ENCODE measurements at regions not wholly inside any gene's neighbourhood (a gene's known extent, or its start where the extent isn't known, plus 50 kb on each side); places are given as distances from the start of the nearest gene placed in this dataset.
"Not testable (repeated sequence)": the region's sequence is repeated elsewhere in the genome, so short reads cannot be mapped to it uniquely, and the experiment has no call there.

DNA sequence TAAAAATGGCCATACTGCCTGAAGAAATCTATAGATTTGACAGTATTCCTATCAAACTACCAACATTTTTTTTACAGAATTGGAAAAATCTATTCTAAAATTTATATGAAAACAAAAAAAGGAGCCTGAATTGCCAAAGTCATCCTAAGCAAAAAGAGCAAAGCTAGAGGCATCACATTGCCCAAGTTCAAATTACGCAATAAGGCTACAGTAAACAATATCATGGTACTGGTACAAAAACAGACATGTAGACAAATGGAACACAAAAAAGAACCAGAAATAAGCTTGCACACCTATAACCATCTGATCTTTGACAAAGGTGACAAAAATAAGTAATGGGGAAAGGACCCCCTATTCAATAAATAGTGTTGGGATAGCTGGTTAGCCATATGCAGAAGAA, 50.2 kb upstream of the THSD7B start:
- DNase-seq, result no peak

DNA sequence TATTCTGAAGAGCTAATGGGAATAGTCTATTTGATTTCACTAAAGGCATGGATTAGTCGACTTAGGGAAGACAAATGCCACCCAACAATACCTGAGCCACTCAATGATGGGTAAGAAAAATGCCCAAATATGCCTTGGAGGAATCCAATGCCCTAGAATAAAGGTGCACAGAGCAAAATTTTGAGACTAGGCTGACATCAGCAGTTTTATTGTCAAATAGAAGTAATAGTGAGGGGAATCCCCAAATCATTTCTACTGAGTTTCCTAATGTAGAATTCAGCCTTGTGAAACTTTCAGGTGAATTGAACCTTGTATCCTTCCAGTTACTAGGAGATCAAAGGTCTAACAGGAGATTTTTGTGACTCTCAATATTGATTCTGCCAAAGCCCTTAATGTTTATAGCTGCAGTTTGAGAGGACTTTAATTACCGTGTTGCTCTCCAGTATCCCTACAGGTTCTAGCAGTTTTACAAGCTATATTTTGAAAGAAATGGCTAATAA, 50.8 kb upstream of the THSD7B start:
- DNase-seq, result no peak

DNA sequence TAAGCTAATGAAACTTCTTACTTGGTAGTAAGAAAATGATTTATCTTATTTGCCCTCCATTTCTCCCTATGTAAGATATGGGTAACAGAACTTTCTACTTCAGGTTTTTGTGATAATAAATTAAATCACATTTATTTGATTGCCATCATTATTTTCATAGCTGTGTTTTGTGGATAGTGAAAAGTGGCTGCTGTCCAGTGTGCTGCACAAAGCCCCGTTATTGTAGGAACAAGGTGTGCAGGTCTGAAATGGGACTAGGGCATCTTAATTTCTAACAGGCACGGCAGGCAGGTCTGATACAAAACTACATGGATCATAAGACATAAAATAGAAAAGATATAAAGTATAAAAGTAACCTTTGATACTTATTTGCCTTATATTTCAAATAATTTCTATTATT, 51.6 kb upstream of the THSD7B start:
- no peak for DNase-seq

DNA sequence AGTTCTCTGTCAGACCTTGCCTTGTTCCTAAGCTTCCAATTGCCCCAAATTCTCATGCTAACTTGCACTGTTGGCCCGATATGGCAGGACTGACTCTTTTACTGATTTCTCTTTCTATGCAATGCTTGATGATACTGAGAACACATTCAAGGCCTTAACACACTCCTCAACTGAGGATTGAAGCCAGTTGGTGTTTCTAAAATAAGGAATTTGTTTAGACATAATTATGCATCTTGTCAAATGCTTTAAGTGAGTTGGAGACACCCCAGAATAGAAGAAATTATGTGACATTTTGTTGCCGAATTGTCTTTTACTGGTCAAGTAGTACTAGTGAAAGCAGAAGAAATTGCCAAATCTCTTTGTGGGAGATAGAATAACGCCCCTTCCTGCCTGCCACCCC, 60.0 kb upstream of the THSD7B start:
- no peak for DNase-seq

DNA sequence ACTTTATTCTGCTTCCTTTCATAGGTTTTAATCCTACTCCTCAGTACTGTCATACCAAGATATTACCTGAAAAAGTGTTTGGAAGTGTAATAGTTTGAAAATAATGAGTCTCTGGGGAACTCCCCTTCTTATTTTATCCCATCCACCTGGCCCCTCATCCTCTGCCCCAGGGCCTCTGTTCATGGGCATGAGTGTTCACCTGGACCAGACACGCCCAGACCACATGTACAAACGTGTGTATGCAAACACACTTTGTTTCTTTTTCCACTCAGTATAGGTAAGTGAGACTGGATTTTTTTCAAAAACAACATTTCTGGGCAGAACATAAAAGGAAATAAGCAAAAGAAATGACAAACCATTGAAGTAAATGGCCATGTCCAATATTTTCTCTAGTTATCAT, 62.1 kb upstream of the THSD7B start:
- DNase-seq, result no peak

DNA sequence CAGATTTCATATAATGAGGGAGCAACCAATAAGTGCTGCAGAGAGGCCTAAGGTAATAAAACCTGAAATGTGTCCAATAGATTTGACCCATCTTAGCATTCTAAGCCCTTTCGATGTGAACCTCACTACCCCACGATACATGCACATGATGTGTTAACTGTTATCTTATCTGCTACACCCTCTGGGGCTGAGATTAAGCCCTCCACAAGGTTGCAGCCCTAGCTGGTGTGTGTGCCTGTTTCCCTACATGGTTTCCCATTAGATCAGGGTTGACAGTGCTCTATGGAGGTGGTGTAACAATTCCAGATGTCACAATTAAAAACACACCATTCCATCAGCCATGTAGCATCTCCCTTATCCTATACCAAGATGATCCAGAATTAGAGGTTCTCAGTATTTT, 68.9 kb upstream of the THSD7B start:
- DNase-seq, result no peak

DNA sequence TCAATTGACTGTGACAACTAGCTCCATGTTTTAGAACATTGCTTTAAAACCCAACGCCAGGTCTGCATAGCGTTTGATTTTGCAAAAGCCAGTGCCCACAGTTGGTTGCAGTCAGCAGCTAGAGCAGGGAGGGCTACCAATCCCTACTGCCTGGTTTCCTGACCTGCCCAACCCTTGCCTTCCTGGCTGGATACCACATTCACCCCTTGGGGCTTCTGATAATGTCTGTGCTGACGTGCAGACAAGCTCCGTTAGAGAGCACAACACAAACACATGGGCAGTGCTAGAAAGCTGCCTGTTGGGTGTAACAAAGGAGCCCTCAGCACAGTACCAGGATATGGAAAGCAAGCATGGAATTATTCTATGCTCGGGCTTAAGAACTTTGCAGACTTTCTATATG, 71.4 kb upstream of the THSD7B start:
- no peak for DNase-seq

DNA sequence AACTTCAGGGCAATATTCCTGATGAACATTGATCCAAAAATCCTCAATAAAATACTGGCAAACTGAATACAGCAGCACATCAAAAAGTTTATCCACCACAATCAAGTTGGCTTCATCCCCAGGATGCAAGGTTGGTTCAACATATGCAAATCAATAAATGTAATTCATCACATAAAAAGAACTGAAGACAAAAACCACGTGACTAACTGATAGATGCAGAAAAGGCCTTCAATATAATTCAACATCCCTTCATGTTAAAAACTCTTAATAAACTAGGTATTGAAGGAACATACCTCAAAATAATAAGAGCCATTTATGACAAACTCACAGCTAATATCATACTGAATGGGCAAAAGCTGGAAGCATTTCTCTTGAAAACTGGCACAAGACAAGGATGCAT, 85.3 kb upstream of the THSD7B start:
- DNase-seq, result not testable (repeated sequence)

DNA sequence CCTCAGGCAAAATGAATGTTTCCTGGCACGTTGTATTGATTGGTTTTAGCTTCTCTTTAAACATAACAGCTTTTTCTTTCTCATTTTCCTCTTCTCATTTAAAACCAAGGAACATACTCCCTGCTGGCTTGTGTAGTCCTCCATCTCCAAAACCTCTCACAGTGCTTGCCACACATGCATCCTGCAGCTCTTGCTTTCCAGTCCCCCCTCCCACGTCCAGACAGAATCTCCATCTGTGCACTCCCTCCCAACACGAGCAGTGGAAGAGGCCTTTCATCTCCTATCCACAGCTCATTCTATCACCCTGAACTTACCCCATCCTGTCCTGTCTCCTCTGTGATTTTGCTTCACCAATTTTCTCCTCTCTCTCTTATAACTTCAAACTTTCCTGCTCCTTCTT, 99.6 kb upstream of the THSD7B start:
- DNase-seq, result no peak

DNA sequence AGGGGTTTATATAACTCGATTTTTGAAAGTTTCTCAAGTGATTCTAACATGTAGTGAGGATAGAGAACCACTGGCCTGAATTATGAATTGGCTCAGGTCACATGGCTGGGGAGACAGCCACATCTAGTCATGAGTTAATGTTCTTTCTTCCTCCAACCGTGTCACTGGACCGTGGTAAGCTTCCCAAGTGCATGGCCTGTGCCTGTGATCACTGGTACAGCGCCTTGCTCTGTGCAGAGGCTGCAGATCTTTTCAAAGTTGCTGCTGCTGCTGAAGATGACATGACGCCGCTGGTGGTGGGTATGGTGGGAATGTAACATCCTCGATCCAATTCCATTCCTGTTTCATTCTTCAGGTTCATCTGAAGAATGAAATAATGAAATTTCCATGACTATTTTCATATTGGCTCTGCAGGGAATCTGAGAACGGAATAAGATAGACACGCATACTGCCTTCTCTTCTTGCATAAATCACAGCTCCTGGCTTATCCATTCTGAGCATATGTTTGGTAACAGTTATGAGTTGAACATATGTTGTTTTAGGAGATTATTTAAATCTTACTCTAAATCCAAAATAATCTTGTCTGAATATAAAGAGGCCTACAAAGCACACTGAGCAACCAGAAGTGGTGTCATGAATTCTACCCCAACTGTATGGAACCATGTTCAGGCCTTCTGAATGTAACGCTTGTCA, 100.5 kb upstream of the THSD7B start:
- no peak for DNase-seq

DNA sequence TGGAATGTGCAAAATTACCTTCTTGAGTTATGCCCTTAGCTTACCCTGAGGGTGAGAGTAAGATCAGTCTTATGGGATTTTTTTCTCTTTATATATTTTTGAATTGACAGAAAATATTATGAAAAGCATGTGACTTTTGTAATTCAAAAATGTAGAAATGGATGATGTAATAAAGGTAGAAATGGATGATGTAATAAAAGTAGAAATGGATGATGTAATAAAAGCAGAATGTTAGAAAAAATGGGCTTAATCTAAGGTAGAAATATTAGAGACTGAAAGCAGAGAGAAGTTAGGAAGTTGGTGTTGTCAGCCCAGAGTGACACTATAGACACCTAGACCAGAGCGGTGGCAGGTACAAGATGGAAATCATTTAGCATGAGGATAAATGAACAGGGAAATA, 107.1 kb upstream of the THSD7B start:
- no peak for DNase-seq

DNA sequence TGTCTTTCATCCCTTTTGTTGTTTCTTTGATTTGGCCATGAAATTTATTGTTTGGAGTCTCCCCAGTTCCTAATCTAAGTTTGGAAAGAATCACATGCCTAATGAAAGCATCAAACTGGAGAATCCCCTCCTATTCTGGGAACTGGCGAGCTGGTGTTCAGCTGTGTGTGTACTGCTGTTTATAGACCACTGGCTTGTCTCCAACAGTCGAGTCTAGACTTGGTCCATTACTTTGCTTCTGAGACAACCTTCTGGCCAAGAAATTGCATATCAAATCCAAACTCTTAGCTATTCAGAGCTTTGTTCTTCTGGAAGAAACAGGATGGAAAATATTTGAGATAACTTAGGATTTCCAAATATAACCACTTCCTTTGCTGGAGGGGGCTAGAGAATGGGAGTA, 111.5 kb upstream of the THSD7B start:
- DNase-seq, result no peak

DNA sequence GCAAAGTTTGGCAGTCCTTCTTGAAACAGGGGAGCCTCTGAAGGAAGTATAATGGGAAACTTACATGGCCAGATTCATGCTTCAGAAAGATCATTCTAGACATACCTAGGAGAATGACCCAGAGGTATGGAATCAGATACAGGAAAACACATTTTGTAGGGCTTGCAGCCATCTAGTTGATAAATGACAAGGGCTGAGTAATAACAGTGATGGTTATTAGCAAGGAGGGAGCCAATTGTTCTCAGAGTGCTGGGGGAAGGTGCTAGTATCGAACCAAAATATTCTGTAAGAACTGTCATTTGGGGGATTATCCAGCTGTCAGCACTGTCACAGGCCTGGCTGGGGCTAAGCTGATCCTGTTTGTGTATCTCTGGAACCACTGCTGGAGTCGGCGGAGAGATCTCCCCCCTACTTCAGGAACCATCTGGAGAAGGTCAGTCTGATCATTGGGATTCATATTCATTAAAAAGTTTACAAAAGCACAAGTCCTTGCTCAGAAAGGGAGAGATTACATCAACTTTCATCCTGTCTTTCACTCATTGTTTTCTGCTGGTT, 113.8 kb upstream of the THSD7B start:
- no peak for DNase-seq

DNA sequence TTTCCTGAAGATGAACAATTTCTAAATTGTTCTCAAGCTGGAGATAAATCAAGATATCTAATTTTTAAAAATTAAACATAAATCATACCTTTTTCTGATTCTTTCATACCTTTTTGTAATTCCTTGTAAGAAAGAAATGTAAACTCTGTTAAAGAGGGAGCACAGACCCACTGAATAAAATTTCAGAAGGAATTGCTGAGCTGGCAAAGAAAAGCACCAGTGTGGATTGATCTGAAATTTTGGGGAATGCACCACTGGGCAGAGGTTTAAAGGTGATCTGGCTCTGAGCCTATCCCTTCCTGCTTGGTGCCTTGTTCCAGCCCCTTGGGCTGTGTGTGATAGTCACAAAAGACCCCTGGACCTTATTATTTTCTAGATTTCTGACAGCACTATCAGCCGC, 118.3 kb upstream of the THSD7B start:
- DNase-seq, result no peak

DNA sequence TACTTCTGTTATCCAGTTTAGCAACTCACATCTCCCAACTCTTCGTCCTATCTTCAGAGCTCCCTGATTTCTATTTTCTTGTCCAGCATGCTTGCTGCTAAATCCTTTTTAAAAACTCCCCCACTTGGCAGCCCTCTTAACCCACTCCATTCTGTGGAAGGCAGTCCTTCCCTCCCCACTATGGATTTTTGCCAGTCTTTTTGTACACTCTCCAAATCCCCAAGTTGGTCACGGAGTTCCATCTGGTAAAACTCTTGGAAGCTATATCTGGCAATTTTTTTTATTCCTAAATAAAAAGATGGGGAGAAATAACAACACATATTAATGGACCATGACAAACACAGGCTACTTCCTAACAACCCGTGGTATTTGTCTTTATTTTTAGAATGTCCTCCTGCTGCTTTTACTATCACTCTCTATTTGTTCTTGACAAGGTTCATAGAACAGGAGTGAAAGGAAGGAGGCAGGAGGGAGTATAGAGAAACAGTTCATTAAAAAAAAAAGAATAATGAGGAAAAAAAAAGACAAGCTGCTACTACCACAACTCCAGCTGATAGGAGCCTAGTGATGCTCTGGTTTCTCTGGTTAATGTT, 120.0 kb upstream of the THSD7B start:
- DNase-seq, result no peak

DNA sequence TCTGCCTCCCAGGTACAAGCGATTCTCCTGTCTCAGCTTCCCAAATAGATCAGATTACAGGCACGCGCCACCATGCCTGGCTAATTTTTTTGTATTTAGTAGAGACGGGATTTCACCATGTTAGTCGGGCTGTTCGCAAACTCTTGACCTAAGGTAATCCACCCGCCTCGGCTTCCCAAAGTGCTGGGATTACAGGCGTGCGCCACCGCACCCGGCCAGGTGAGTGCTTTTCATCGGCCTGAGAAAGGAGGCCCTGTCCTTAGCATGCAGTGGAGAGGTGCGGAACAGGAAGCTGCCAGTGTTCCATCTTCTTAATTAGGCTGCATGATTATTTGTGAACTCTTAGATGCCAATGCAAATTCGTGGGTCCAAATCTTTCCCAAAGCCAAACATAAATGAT, 125.7 kb upstream of the THSD7B start:
- no peak for DNase-seq

DNA sequence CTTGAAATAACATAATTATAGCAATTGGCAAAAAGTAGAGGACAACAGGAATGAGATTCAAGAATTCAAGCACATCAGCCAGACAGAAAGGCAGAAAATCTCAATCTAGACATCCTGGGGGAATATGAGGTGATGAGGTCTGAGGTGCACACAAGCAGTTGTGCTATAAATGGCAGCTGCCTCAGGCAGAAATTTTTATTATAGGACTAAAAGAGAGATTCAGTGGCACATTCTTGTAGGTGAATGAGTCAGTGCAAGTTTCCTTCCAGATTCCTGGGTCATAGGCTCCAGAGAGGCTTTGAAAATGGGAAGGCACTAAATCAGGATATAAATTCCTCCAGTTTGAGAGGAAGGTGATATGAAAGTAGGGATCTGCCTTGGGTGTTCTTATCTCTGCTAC, 127.2 kb upstream of the THSD7B start:
- DNase-seq, result no peak

DNA sequence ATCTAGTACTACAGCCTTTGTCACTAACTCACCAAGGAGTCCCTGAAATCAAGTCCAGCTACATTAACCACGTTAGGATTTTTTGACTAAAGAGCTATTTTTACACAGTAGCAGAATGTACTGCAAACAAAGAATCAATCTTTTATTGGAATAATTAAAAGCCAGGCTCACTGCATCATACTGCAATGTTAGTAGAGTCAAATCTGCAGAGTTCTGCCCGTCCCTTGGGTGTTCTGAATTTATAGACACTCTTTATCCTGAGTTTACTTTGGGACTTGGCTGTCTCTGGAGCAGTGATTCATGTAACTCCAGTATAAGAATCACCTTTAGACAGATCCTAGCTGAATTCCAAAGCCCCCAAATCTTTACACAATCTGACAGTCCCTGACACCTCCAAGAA, 127.9 kb upstream of the THSD7B start:
- no peak for DNase-seq

DNA sequence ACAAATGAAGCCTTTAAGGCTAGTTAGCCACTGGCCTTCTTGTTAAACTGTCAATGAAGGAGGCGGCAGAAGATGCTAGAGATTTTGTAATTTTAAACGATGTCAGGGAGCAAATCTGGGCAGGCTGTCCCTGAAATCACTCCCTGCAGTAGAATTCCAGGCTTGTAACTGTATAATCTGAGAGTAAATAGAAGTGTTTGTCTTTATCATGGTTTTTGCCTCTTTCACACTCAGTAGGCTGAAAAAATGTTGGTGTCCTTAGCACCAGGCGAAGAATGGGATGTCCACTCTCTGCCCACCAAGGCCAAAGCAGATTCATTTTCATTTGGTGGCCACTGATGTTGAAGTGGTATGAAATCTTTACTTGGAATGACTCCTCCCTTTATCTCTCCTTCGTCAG, 136.9 kb upstream of the THSD7B start:
- no peak for DNase-seq

DNA sequence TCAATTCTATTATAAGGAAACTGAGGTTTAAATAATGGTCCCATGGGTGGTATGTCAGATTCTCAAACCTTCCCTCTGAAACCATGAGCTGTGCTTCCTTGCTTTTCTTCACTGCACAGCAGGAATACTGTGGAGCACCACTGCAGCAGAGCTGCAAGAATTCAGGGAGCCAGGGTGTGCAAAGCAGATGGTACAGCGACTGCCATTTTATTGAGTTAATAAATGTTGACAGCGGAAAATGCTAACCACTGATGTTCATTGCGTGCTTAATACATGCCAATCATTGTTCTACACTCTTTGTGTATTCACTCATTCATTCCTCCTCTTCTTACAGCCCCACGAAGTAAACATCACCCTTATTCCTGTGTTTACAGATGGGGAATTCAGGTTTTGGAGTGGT, 152.2 kb upstream of the THSD7B start:
- no peak for DNase-seq

DNA sequence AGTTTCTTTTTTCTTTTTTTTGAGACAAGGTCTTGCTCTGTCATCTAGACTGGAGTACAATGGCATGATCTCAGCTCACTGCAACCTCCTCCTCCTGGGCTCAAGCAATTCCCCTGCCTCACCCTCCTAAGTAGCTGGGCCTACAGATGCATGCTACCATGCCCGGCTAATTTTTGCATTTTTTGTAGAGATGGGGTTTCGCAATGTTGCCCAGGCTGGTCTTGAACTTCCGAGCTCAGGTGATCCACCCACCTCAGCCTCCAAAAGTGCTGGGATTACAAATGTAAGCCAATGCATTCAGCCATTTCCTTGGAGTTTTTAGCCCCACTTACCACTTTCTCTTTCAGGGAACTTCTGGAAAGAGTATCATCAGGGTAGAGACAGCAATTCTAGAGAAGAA, 153.3 kb upstream of the THSD7B start:
- DNase-seq, result no peak

DNA sequence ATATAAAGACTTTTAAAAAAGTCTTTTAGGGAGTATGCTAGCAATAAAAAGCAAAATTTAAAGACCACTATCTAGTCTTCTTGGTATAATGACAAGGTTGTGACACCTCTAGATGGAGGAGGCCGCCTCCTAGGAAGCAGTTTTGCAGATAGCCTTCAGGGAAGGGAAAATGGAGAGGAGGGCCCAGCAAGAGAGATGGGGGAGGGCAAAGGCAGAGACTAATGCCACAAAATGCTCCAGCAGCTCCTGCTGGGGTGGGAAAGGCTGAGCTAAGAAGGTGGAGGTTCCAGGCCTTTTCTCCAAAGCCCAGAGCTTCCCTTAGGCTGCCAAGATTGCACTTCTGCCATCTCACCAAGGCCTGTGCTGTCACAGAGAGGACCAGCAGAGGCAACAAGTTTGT, 153.9 kb upstream of the THSD7B start:
- DNase-seq, result no peak

DNA sequence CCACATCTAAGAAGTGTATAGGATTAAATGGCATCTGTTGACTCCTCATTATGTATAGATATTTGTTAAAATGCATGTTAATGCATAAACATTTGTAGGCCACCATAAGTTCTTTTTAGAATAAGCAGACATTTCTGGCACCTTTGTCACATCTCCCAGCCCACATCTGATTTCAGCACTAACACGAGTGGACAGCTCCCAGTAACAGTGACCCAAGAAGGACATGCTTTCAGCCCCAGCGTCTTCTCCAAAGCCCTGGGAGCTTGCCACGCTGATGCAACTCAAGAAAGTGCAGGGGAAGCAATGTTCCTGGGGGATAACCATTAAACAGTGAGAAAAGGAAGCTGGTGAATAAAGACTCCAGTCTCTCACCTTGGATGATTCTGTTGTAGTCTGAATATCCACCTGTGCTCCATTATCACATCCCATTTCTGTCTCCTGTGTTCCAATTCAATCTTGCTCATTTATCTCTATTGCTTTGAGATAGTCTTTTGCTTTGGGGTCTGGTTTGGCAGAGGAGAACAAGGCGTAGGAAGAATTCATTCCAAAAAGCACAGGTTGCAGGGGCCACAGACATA, 182.6 kb upstream of the THSD7B start:
- peak; percentile 43 for DNase-seq

DNA sequence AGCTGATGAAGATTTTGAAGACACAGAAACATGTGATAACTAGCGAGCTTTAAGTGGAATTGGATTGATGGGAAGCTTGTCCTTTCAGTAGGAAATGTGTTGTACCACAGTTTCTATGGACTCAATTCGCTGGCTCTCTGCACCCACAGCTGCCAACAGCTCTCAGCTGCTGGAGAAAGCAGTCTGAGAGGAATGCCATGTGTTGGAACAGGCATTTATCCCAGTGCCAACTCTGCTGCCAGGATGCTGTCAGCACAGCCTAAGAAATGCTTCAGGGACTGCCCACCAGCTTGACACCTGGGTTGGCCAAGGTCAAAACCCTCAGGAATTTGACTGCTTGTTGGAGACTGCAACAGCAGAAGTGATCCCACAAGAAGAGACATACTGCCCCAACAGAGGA, 193.0 kb upstream of the THSD7B start:
- DNase-seq, result no peak

DNA sequence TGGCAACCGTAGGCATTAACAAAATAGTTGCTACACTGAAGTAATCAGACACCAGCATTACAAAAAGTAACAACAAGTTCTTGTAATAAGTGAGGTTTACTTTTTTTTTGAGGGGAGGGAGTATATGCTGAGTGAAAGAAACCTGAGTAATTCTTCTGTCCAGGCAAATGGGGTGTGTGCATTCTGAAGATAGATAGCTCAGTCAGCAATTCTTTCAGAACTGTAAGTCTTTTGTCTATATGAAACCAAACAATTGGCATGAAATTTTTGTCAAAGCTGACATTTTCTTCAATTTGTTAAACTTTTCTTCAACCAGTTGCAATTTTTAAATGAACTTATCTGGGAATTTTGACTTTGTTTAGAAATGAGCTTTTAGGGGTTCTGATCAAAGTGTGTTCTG, 208.1 kb upstream of the THSD7B start:
- DNase-seq, result no peak

Measured in hematopoietic multipotent progenitor cell treated with erythropoietin and hydrocortisone succinate and interleukin-3 and kit ligand, for 8 days (in vitro differentiated cells).